Upper lobe of left lung (tissue), 4 donors: ENCODE measurements at regions not wholly inside any gene's neighbourhood (a gene's known extent, or its start where the extent isn't known, plus 50 kb on each side); places are given as distances from the start of the nearest gene placed in this dataset.

Experiments
- CTCF ChIP-seq, 6 experiments: fragments of 450-650 bp in 4 of 6; fragments of 200-600 bp in 2 of 6; sonication (generic) in 2 of 6; IDR thresholded peaks; one replicate each; pipeline ENCODE4 v1.5.1; 2016 to 2019; ENCODE audit warnings: antibody characterized with exemption in 6 of 6
- EP300 ChIP-seq, 4 donors: sonication (generic); formaldehyde crosslinking; IDR thresholded peaks; one replicate each; pipeline ENCODE4 v1.5.1; 2017; ENCODE audit warnings: antibody characterized with exemption in 4 of 4, control low read depth in 2 of 4
- POLR2AphosphoS5 ChIP-seq, 2 donors: sonication (generic); formaldehyde crosslinking; IDR thresholded peaks; one replicate each; pipeline ENCODE4 v1.5.1; 2017; ENCODE audit warnings: antibody characterized with exemption in 2 of 2

GRCh38 chr20:39829256-39829655 is 859.8 kb downstream of the MAFB start:
- TF ChIP-seq EP300 (IDR thresholded peaks at IDR 0.05) (no peak), POLR2AphosphoS5 (IDR thresholded peaks at IDR 0.05) (no peak), CTCF (IDR thresholded peaks at IDR 0.05) (no peak)
